Activated CD8-positive, alpha-beta T cell treated with anti-CD3 and anti-CD28 coated beads for 36 hours (primary cell): ENCODE measurements at regions not wholly inside any gene's neighbourhood (a gene's known extent, or its start where the extent isn't known, plus 50 kb on each side); places are given as distances from the start of the nearest gene placed in this dataset.

Source experiments
- ATAC-seq: fragments of 200-7000 bp; cut with Tn5 transposase; one replicate; pipeline ENCODE4 v1.10.0; 2021; ENCODE audit warnings: mild to moderate bottlenecking, moderate library complexity
- CTCF ChIA-PET: fragments of 350-600 bp; sonication (Branson Sonifier 250); formaldehyde crosslinking; loops from one replicate; lab custom pipeline; 2021; ENCODE audit warnings: antibody characterized with exemption; lab: Charles Lee
- POLR2A ChIA-PET: fragments of 350-600 bp; sonication (Branson Sonifier 250); formaldehyde crosslinking; loops from one replicate; lab custom pipeline; 2021; ENCODE audit warnings: antibody characterized with exemption; lab: Charles Lee
- DNase-seq: peaks from one replicate; pipeline ENCODE4 v3.0.0-alpha.2; 2020
- H3K27ac Mint-ChIP-seq: one replicate; pipeline ENCODE4 v1.8.0; 2021; ENCODE audit warnings: mild to moderate bottlenecking, mixed read lengths
- H3K27me3 Mint-ChIP-seq: one replicate; pipeline ENCODE4 v1.8.0; 2021; ENCODE audit warnings: mixed read lengths
- H3K36me3 Mint-ChIP-seq: one replicate; pipeline ENCODE4 v1.8.0; 2021; ENCODE audit warnings: low read depth, mixed read lengths
- H3K4me1 Mint-ChIP-seq: one replicate; pipeline ENCODE4 v1.8.0; 2021; ENCODE audit warnings: low read depth, mixed read lengths
- H3K4me3 Mint-ChIP-seq: one replicate; pipeline ENCODE4 v1.8.0; 2021; ENCODE audit warnings: mild to moderate bottlenecking, moderate library complexity, mixed read lengths
- H3K9me3 Mint-ChIP-seq: one replicate; pipeline ENCODE4 v1.8.0; 2021; ENCODE audit warnings: mixed read lengths
- intact Hi-C: fragments of 100-400 bp; cut with micrococcal nuclease; formaldehyde crosslinking; loops from one replicate; pipeline ENCODE4 v1.10.0; 2022
- TF ChIP-seq, protein P1 (sequence below): fragments of 200-600 bp; IDR thresholded peaks from one replicate; pipeline ENCODE4 v1.8.0; 2022; ENCODE audit warnings: antibody characterized with exemption, mild to moderate bottlenecking

GRCh38 chr12:107360482-107360881 lies 267.1 kb upstream of the CRY1 start:
- intact Hi-C loops: no loop called here
- Mint-ChIP-seq H3K27ac (no peak overlapping the region), H3K4me3 (no peak overlapping the region), H3K4me1 (peaks cover 33% of the 10 kb centered on the region), H3K9me3 (no peaks in the 10 kb centered on the region), H3K36me3 (peaks cover 3% of the 10 kb centered on the region), H3K27me3 (no peaks in the 10 kb centered on the region)
- TF ChIP-seq, protein P1, sequence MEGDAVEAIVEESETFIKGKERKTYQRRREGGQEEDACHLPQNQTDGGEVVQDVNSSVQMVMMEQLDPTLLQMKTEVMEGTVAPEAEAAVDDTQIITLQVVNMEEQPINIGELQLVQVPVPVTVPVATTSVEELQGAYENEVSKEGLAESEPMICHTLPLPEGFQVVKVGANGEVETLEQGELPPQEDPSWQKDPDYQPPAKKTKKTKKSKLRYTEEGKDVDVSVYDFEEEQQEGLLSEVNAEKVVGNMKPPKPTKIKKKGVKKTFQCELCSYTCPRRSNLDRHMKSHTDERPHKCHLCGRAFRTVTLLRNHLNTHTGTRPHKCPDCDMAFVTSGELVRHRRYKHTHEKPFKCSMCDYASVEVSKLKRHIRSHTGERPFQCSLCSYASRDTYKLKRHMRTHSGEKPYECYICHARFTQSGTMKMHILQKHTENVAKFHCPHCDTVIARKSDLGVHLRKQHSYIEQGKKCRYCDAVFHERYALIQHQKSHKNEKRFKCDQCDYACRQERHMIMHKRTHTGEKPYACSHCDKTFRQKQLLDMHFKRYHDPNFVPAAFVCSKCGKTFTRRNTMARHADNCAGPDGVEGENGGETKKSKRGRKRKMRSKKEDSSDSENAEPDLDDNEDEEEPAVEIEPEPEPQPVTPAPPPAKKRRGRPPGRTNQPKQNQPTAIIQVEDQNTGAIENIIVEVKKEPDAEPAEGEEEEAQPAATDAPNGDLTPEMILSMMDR: no peak
- DNase-seq: no peak
- ChIA-PET POLR2A (interaction anchor here (1.5 to 2.0 kb wide), 2 partner anchors 9 to 41 kb away, joined by 4 to 5 read pairs; no protein-coding TSS in a partner anchor), CTCF (no interaction called here)
- ATAC-seq: no peak

GRCh38 chr12:107361970-107362369 lies 268.6 kb upstream of the CRY1 start:
- TF ChIP-seq, protein P1: no peak
- H3K9me3 Mint-ChIP-seq: no peaks in the 10 kb centered on the region
- no peak for ATAC-seq
- ChIA-PET CTCF (interaction anchor here (0.9 to 2.4 kb wide), 3 partner anchors 20 to 43 kb away, joined by 3 to 6 read pairs (median 5); no protein-coding TSS in a partner anchor), POLR2A (interaction anchor here (0.8 to 2.0 kb wide), 4 partner anchors 8 to 42 kb away, joined by 3 to 5 read pairs (median 4); no protein-coding TSS in a partner anchor)
- H3K27ac Mint-ChIP-seq: no peak overlapping the region
- intact Hi-C loops: no loop called here
- no peak overlapping the region for H3K4me3 Mint-ChIP-seq
- no peak for DNase-seq
- no peaks in the 10 kb centered on the region for H3K27me3 Mint-ChIP-seq
- H3K4me1 Mint-ChIP-seq: peaks cover 30% of the 10 kb centered on the region
- H3K36me3 Mint-ChIP-seq: peaks cover 4% of the 10 kb centered on the region

DNA sequence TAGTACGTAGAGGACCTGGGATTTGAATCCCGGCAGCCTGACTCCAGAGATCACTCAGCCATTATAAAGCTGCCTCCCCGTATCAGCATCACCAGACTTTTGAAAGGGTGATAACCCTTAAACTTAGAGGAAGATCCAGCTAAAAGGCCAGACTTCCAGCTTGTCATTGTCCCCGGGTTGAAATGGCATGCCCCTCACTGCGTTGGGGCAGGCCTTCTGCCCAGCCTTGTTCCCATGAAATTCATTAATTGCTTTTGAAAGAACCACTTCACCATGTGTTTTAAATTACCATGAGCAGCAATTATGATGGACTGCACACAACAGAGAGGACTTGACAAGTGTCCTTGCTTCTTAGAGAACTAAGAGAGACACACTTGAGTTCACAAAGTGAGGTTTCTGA lies 269.6 kb upstream of the CRY1 start:
- Mint-ChIP-seq H3K4me3 (no peak overlapping the region), H3K27me3 (no peaks in the 10 kb centered on the region), H3K27ac (no peak overlapping the region), H3K36me3 (peaks cover 4% of the 10 kb centered on the region), H3K9me3 (no peaks in the 10 kb centered on the region), H3K4me1 (peaks cover 35% of the 10 kb centered on the region)
- ATAC-seq (no peak), DNase-seq (no peak)
- intact Hi-C loops: no loop called here
- ChIA-PET CTCF (interaction anchor here (2.1 to 2.4 kb wide), 2 partner anchors 40 to 42 kb away, joined by 5 to 6 read pairs; no protein-coding TSS in a partner anchor), POLR2A (interaction anchor here (1.3 to 1.4 kb wide), 2 partner anchors 9 to 10 kb away, joined by 3 to 4 read pairs; no protein-coding TSS in a partner anchor)
- TF ChIP-seq, protein P1: no peak

DNA sequence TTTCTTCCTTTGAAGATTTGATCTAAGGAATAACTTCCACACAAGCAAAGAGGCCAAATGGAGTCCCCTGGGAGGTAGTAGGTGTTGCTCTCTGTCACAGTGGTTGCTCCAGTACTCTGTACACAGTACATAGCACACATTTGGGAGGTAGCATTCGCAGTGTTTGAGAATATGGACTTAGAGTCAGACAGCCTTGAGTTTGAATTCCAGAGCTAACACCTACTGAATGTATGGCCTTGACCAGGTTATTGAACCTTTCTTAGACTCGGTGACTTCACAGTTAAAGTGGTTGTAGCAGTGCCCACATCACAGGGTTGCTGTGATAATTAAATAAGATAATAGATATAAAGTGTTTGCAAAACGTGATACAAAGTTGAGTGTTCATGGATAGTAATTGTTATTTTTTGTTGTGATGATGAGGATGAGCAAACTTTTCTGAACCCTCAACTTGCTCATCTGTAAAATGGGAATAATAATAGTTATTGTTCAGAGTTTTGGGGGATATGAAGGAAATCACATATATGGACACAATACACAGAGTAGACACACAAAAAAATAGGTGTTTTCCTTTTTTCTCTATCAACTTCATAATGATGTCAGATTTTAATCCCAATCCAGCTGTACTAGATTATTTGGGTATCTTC lies 271.6 kb upstream of the CRY1 start:
- H3K27ac Mint-ChIP-seq: no peak overlapping the region
- intact Hi-C loops: no loop called here
- no peak for DNase-seq
- CTCF ChIA-PET: interaction anchor here (0.9 kb wide), 1 partner anchor 9 kb away, joined by 4 read pairs; no protein-coding TSS in a partner anchor
- H3K36me3 Mint-ChIP-seq: peaks cover 1% of the 10 kb centered on the region
- ATAC-seq: no peak
- no peaks in the 10 kb centered on the region for H3K27me3 Mint-ChIP-seq
- POLR2A ChIA-PET: interaction anchor here (2.5 kb wide), 1 partner anchor 13 kb away, joined by 7 read pairs; no protein-coding TSS in a partner anchor
- TF ChIP-seq, protein P1: no peak
- H3K9me3 Mint-ChIP-seq: no peaks in the 10 kb centered on the region
- peaks cover 41% of the 10 kb centered on the region for H3K4me1 Mint-ChIP-seq
- no peak overlapping the region for H3K4me3 Mint-ChIP-seq

- Mint-ChIP-seq H3K36me3 (peaks cover 1% of the 10 kb centered on the region), H3K27me3 (no peaks in the 10 kb centered on the region), H3K27ac (no peak overlapping the region), H3K4me3 (no peak overlapping the region), H3K4me1 (peaks cover 45% of the 10 kb centered on the region), H3K9me3 (no peaks in the 10 kb centered on the region)
- no peak for ATAC-seq
- CTCF ChIA-PET: interaction anchor here (0.9 kb wide), 1 partner anchor 9 kb away, joined by 4 read pairs; no protein-coding TSS in a partner anchor
- TF ChIP-seq, protein P1: no peak
- POLR2A ChIA-PET: interaction anchor here (2.5 kb wide), 1 partner anchor 13 kb away, joined by 7 read pairs; no protein-coding TSS in a partner anchor
- DNase-seq: no peak
- intact Hi-C loops: no loop called here
Observed at GRCh38 chr12:107365703-107366102, 272.4 kb upstream of the CRY1 start.
